ENCODE measurements at regions not wholly inside any gene's neighbourhood (a gene's known extent, or its start where the extent isn't known, plus 50 kb on each side); places are given as distances from the start of the nearest gene placed in this dataset.

GRCh38 chr2:139059617-139060016 lies 279.4 kb upstream of the NXPH2 start:
- H3K27ac ChIP-seq, result no peak overlapping the region
- no peak for TF ChIP-seq ZFX (IDR thresholded peaks at IDR 0.05)
- no peak for TF ChIP-seq CTCF (conservative IDR thresholded peaks at IDR 0.05)

- TF ChIP-seq CTCF (conservative IDR thresholded peaks at IDR 0.05), result no peak
These were observed 275.0 kb upstream of the NXPH2 start for GRCh38 chr2:139055202-139055601.

GRCh38 chr2:139048017-139048416 lies 267.8 kb upstream of the NXPH2 start:
- TF ChIP-seq ZFX (IDR thresholded peaks at IDR 0.05) (no peak), CTCF (conservative IDR thresholded peaks at IDR 0.05) (no peak)

More at GRCh38 chr2:139055202-139055601, 275.0 kb upstream of the NXPH2 start:
- H3K27ac ChIP-seq, result no peak overlapping the region

GRCh38 chr2:139045524-139045923 lies 265.3 kb upstream of the NXPH2 start:
- TF ChIP-seq ZFX (IDR thresholded peaks at IDR 0.05) (no peak), CTCF (conservative IDR thresholded peaks at IDR 0.05) (no peak)
- no peak overlapping the region for H3K27ac ChIP-seq

More at GRCh38 chr2:139048017-139048416, 267.8 kb upstream of the NXPH2 start:
- H3K27ac ChIP-seq, result no peak overlapping the region

- TF ChIP-seq ZFX (IDR thresholded peaks at IDR 0.05), result no peak
- no peak for TF ChIP-seq CTCF (conservative IDR thresholded peaks at IDR 0.05)
These were observed 253.9 kb upstream of the NXPH2 start for GRCh38 chr2:139034064-139034463.

GRCh38 chr2:139033300-139033699 lies 253.1 kb upstream of the NXPH2 start:
- H3K27ac ChIP-seq, result no peak overlapping the region
- TF ChIP-seq CTCF (conservative IDR thresholded peaks at IDR 0.05), result no peak
- TF ChIP-seq ZFX (IDR thresholded peaks at IDR 0.05), result no peak

More at GRCh38 chr2:139034064-139034463, 253.9 kb upstream of the NXPH2 start:
- no peak overlapping the region for H3K27ac ChIP-seq

- no peak overlapping the region for H3K27ac ChIP-seq
- TF ChIP-seq CTCF (conservative IDR thresholded peaks at IDR 0.05) (peak; percentile 16; the same call in 1 of the 2 replicates), ZFX (IDR thresholded peaks at IDR 0.05) (no peak)
These were observed 251.5 kb upstream of the NXPH2 start for GRCh38 chr2:139031722-139032121.
